ENCODE measurements at regions not wholly inside any gene's neighbourhood (a gene's known extent, or its start where the extent isn't known, plus 50 kb on each side); places are given as distances from the start of the nearest gene placed in this dataset.
A peak's percentile ranks its signal among the peaks of the same experiment; 100 is the strongest.
"Not testable (repeated sequence)": the region's sequence is repeated elsewhere in the genome, so short reads cannot be mapped to it uniquely, and the experiment has no call there.

GRCh38 chr3:67106874-67107273, 108.8 kb downstream of the KBTBD8 start:
- Histone ChIP-seq H3K36me3 (ENCODE audit: insufficient read depth) (no peaks in the 10 kb centered on the region), H3K4me1 (ENCODE audit: insufficient read depth) (no peaks in the 10 kb centered on the region)

GRCh38 chr3:67109651-67110204, 111.6 kb downstream of the KBTBD8 start:
- no peak for DNase-seq (ENCODE audit: extremely low spot score)
- Histone ChIP-seq H3K4me1 (ENCODE audit: insufficient read depth) (no peaks in the 10 kb centered on the region), H3K27ac (ENCODE audit: low read depth) (no peak overlapping the region), H3K36me3 (ENCODE audit: insufficient read depth) (no peaks in the 10 kb centered on the region), H3K4me3 (ENCODE audit: low read depth, low read length) (no peak overlapping the region)
- WGBS: 13% methylated on average over 3 of the region's 3 CpGs

More at GRCh38 chr3:67106874-67107273, 108.8 kb downstream of the KBTBD8 start:
- 70% methylated on average over 3 of the region's 3 CpGs for WGBS
- Histone ChIP-seq H3K27ac (ENCODE audit: low read depth) (no peak overlapping the region), H3K4me3 (ENCODE audit: low read depth, low read length) (no peak overlapping the region)
- no peak for DNase-seq (ENCODE audit: extremely low spot score)

- Histone ChIP-seq H3K4me1 (ENCODE audit: insufficient read depth) (no peaks in the 10 kb centered on the region), H3K4me3 (ENCODE audit: low read depth, low read length) (no peak overlapping the region), H3K36me3 (ENCODE audit: insufficient read depth) (no peaks in the 10 kb centered on the region), H3K27ac (ENCODE audit: low read depth) (no peak overlapping the region)
- peak; percentile 54 for DNase-seq (ENCODE audit: extremely low spot score)
- 7% methylated on average over 6 of the region's 6 CpGs for WGBS
Measured at GRCh38 chr3:67113802-67114407, 115.8 kb downstream of the KBTBD8 start.

GRCh38 chr3:67118122-67118521, 120.0 kb downstream of the KBTBD8 start:
- Histone ChIP-seq H3K36me3 (ENCODE audit: insufficient read depth) (no peaks in the 10 kb centered on the region), H3K27ac (ENCODE audit: low read depth) (no peak overlapping the region), H3K4me3 (ENCODE audit: low read depth, low read length) (no peak overlapping the region), H3K4me1 (ENCODE audit: insufficient read depth) (no peaks in the 10 kb centered on the region)
- WGBS: 81% methylated on average over 1 of the region's 1 CpG
- no peak for DNase-seq (ENCODE audit: extremely low spot score)

- Histone ChIP-seq H3K36me3 (ENCODE audit: insufficient read depth) (no peaks in the 10 kb centered on the region), H3K27ac (ENCODE audit: low read depth) (no peak overlapping the region), H3K4me1 (ENCODE audit: insufficient read depth) (no peaks in the 10 kb centered on the region), H3K4me3 (ENCODE audit: low read depth, low read length) (no peak overlapping the region)
- 33% methylated on average over 3 of the region's 3 CpGs for WGBS
- no peak for DNase-seq (ENCODE audit: extremely low spot score)
Measured at GRCh38 chr3:67118635-67119034, 120.5 kb downstream of the KBTBD8 start.

GRCh38 chr3:67123914-67124313, 125.8 kb downstream of the KBTBD8 start:
- H3K36me3 ChIP-seq (ENCODE audit: insufficient read depth): no peaks in the 10 kb centered on the region
- H3K4me3 ChIP-seq (ENCODE audit: low read depth, low read length): no peak overlapping the region
- WGBS: 70% methylated on average over 5 of the region's 5 CpGs

GRCh38 chr3:67127254-67127653, 129.1 kb downstream of the KBTBD8 start:
- Histone ChIP-seq H3K27ac (ENCODE audit: low read depth) (no peak overlapping the region), H3K4me1 (ENCODE audit: insufficient read depth) (no peaks in the 10 kb centered on the region), H3K4me3 (ENCODE audit: low read depth, low read length) (no peak overlapping the region), H3K36me3 (ENCODE audit: insufficient read depth) (no peaks in the 10 kb centered on the region)
- no peak for DNase-seq (ENCODE audit: extremely low spot score)
- WGBS: 57% methylated on average over 3 of the region's 3 CpGs

More at GRCh38 chr3:67123914-67124313, 125.8 kb downstream of the KBTBD8 start:
- Histone ChIP-seq H3K4me1 (ENCODE audit: insufficient read depth) (no peaks in the 10 kb centered on the region), H3K27ac (ENCODE audit: low read depth) (no peak overlapping the region)
- no peak for DNase-seq (ENCODE audit: extremely low spot score)

GRCh38 chr3:67142432-67142831, 144.3 kb downstream of the KBTBD8 start:
- WGBS: 79% methylated on average over 8 of the region's 8 CpGs

GRCh38 chr3:67145738-67146137, 147.6 kb downstream of the KBTBD8 start:
- H3K4me3 ChIP-seq (ENCODE audit: low read depth, low read length): no peak overlapping the region
- H3K36me3 ChIP-seq (ENCODE audit: insufficient read depth): no peaks in the 10 kb centered on the region
- no peak for DNase-seq (ENCODE audit: extremely low spot score)
- WGBS: 72% methylated on average over 2 of the region's 2 CpGs
- no peaks in the 10 kb centered on the region for H3K4me1 ChIP-seq (ENCODE audit: insufficient read depth)
- no peak overlapping the region for H3K27ac ChIP-seq (ENCODE audit: low read depth)

More at GRCh38 chr3:67142432-67142831, 144.3 kb downstream of the KBTBD8 start:
- DNase-seq (ENCODE audit: extremely low spot score): no peak
- no peak overlapping the region for H3K27ac ChIP-seq (ENCODE audit: low read depth)
- no peaks in the 10 kb centered on the region for H3K4me1 ChIP-seq (ENCODE audit: insufficient read depth)
- no peak overlapping the region for H3K4me3 ChIP-seq (ENCODE audit: low read depth, low read length)
- H3K36me3 ChIP-seq (ENCODE audit: insufficient read depth): no peaks in the 10 kb centered on the region

GRCh38 chr3:67154429-67154828, 156.3 kb downstream of the KBTBD8 start:
- no peak for DNase-seq (ENCODE audit: extremely low spot score)
- H3K27ac ChIP-seq (ENCODE audit: low read depth): no peak overlapping the region
- H3K4me3 ChIP-seq (ENCODE audit: low read depth, low read length): no peak overlapping the region
- 53% methylated on average over 8 of the region's 8 CpGs for WGBS
- no peaks in the 10 kb centered on the region for H3K36me3 ChIP-seq (ENCODE audit: insufficient read depth)
- H3K4me1 ChIP-seq (ENCODE audit: insufficient read depth): no peaks in the 10 kb centered on the region

GRCh38 chr3:67167481-67167880, 169.4 kb downstream of the KBTBD8 start:
- no peaks in the 10 kb centered on the region for H3K4me1 ChIP-seq (ENCODE audit: insufficient read depth)
- no peak for DNase-seq (ENCODE audit: extremely low spot score)
- no peak overlapping the region for H3K4me3 ChIP-seq (ENCODE audit: low read depth, low read length)
- H3K27ac ChIP-seq (ENCODE audit: low read depth): no peak overlapping the region
- WGBS: 27% methylated on average over 3 of the region's 3 CpGs
- no peaks in the 10 kb centered on the region for H3K36me3 ChIP-seq (ENCODE audit: insufficient read depth)

- no peaks in the 10 kb centered on the region for H3K4me1 ChIP-seq (ENCODE audit: insufficient read depth)
- WGBS: 90% methylated on average over 2 of the region's 2 CpGs
- H3K4me3 ChIP-seq (ENCODE audit: low read depth, low read length): no peak overlapping the region
- no peak for DNase-seq (ENCODE audit: extremely low spot score)
- H3K36me3 ChIP-seq (ENCODE audit: insufficient read depth): no peaks in the 10 kb centered on the region
- no peak overlapping the region for H3K27ac ChIP-seq (ENCODE audit: low read depth)
Measured at GRCh38 chr3:67171841-67172240, 173.7 kb downstream of the KBTBD8 start.

GRCh38 chr3:67173130-67173529, 175.0 kb downstream of the KBTBD8 start:
- not testable (repeated sequence) for DNase-seq (ENCODE audit: extremely low spot score); H3K4me3 ChIP-seq (ENCODE audit: low read depth, low read length); H3K27ac ChIP-seq (ENCODE audit: low read depth); H3K4me1 ChIP-seq (ENCODE audit: insufficient read depth); H3K36me3 ChIP-seq (ENCODE audit: insufficient read depth)
- 73% methylated on average over 3 of the region's 3 CpGs for WGBS

- DNase-seq (ENCODE audit: extremely low spot score): no peak
- Histone ChIP-seq H3K27ac (ENCODE audit: low read depth) (no peak overlapping the region), H3K4me3 (ENCODE audit: low read depth, low read length) (no peak overlapping the region), H3K4me1 (ENCODE audit: insufficient read depth) (no peaks in the 10 kb centered on the region), H3K36me3 (ENCODE audit: insufficient read depth) (no peaks in the 10 kb centered on the region)
- WGBS: 73% methylated on average over 2 of the region's 2 CpGs
Measured at GRCh38 chr3:67176396-67176795, 178.3 kb downstream of the KBTBD8 start.
